AG09309 (cell line): ENCODE measurements at regions not wholly inside any gene's neighbourhood (a gene's known extent, or its start where the extent isn't known, plus 50 kb on each side); places are given as distances from the start of the nearest gene placed in this dataset.
A peak's percentile ranks its signal among the peaks of the same experiment; 100 is the strongest.
"Not testable (repeated sequence)": the region's sequence is repeated elsewhere in the genome, so short reads cannot be mapped to it uniquely, and the experiment has no call there.

Source experiments
- DNase-seq: peaks from one replicate; pipeline ENCODE4 v3.0.0-alpha.2; 2010; ENCODE audit warnings: low read depth
- H3K4me3 ChIP-seq: 2 replicates; pipeline ENCODE4 v1.5.1; 2011; ENCODE audit warnings: mild to moderate bottlenecking, low read depth, low read length, moderate library complexity; ENCODE audit not compliant: control insufficient read depth
- CTCF ChIP-seq: IDR thresholded peaks from 2 replicates; pipeline ENCODE4 v1.5.1; 2011; ENCODE audit warnings: mild to moderate bottlenecking, low read depth, low read length, inconsistent platforms; ENCODE audit not compliant: insufficient read depth, control insufficient read depth; ENCODE audit errors: missing control alignments

GRCh38 chr20:12110711-12111110, 193.0 kb downstream of the BTBD3 start:
- TF ChIP-seq CTCF = no peak
- DNase-seq = no peak
- H3K4me3 ChIP-seq = no peak overlapping the region

- no peak for DNase-seq
- TF ChIP-seq CTCF = no peak
- no peak overlapping the region for H3K4me3 ChIP-seq
Measured at GRCh38 chr20:12111431-12112088, 193.9 kb downstream of the BTBD3 start.

GRCh38 chr20:12112089-12112474, 194.4 kb downstream of the BTBD3 start:
- no peak for TF ChIP-seq CTCF
- DNase-seq = no peak
- H3K4me3 ChIP-seq = no peak overlapping the region

- TF ChIP-seq CTCF = no peak
- H3K4me3 ChIP-seq = no peak overlapping the region
- DNase-seq = no peak
Measured at GRCh38 chr20:12112665-12113064, 195.0 kb downstream of the BTBD3 start.

- TF ChIP-seq CTCF = no peak
- no peak for DNase-seq
- H3K4me3 ChIP-seq = no peak overlapping the region
Measured at GRCh38 chr20:12113075-12113467, 195.4 kb downstream of the BTBD3 start.

GRCh38 chr20:12113468-12114371, 196.0 kb downstream of the BTBD3 start:
- peak; percentile 1 for DNase-seq
- TF ChIP-seq CTCF = no peak
- no peak overlapping the region for H3K4me3 ChIP-seq

GRCh38 chr20:12129114-12129513, 211.4 kb downstream of the BTBD3 start:
- DNase-seq, H3K4me3 ChIP-seq: not testable (repeated sequence)

GRCh38 chr20:12129532-12129931, 211.8 kb downstream of the BTBD3 start:
- not testable (repeated sequence) for DNase-seq, H3K4me3 ChIP-seq
